GM23338 (cell line): ENCODE measurements at regions not wholly inside any gene's neighbourhood (a gene's known extent, or its start where the extent isn't known, plus 50 kb on each side); places are given as distances from the start of the nearest gene placed in this dataset.

ENCODE experiments used
- ATAC-seq: fragments of 200-7000 bp; cut with Tn5 transposase; 3 replicates; pipeline ENCODE4 v1.9.1; 2020
- DNase-seq: peaks from one replicate; pipeline ENCODE4 v3.0.0-alpha.2; 2015; ENCODE audit warnings: low spot score
- H2AFZ ChIP-seq: fragments of 200-600 bp; sonication (generic); 2 replicates; pipeline ENCODE4 v1.8.0; 2016; ENCODE audit warnings: antibody characterized with exemption, mild to moderate bottlenecking, moderate library complexity
- H3F3A ChIP-seq: fragments of 200-600 bp; sonication (generic); replicated peaks from 2 replicates; pipeline ENCODE4 v1.8.0; 2017; ENCODE audit warnings: antibody characterized with exemption, mixed run types, low read depth
- H3K27ac ChIP-seq: fragments of 200-600 bp; sonication (generic); 2 replicates; pipeline ENCODE4 v1.6.1; 2016; ENCODE audit warnings: low read depth
- H3K27me3 ChIP-seq: fragments of 200-600 bp; sonication (generic); 2 replicates; pipeline ENCODE4 v1.8.0; 2016; ENCODE audit warnings: mild to moderate bottlenecking, mixed run types, moderate library complexity; ENCODE audit not compliant: insufficient read depth
- H3K36me3 ChIP-seq: fragments of 200-600 bp; sonication (generic); 2 replicates; pipeline ENCODE4 v1.8.0; 2016; ENCODE audit warnings: mild to moderate bottlenecking; ENCODE audit not compliant: insufficient read depth
- H3K4me1 ChIP-seq: fragments of 200-600 bp; sonication (generic); 2 replicates; pipeline ENCODE4 v1.8.0; 2016; ENCODE audit warnings: mild to moderate bottlenecking, moderate library complexity; ENCODE audit not compliant: insufficient read depth
- H3K4me2 ChIP-seq: fragments of 200-600 bp; sonication (generic); 2 replicates; pipeline ENCODE4 v1.7.1; 2017; ENCODE audit warnings: mixed run types
- H3K4me3 ChIP-seq: fragments of 200-600 bp; sonication (generic); 2 replicates; pipeline ENCODE4 v1.6.1; 2016; ENCODE audit warnings: mixed run types
- H3K79me2 ChIP-seq: fragments of 200-600 bp; sonication (generic); replicated peaks from 2 replicates; pipeline ENCODE4 v1.8.0; 2017; ENCODE audit warnings: mild to moderate bottlenecking; ENCODE audit not compliant: insufficient read depth
- H3K9me2 ChIP-seq: fragments of 200-600 bp; sonication (generic); 2 replicates; pipeline ENCODE4 v1.8.0; 2017; ENCODE audit not compliant: insufficient read depth
- H4K20me1 ChIP-seq: fragments of 200-600 bp; sonication (generic); replicated peaks from 2 replicates; pipeline ENCODE4 v1.8.0; 2017; ENCODE audit warnings: mild to moderate bottlenecking; ENCODE audit not compliant: insufficient read depth
- H3K27ac Mint-ChIP-seq: 2 replicates; pipeline ENCODE4 v1.8.0; 2020; ENCODE audit warnings: inconsistent platforms, mild to moderate bottlenecking, moderate library complexity, mixed read lengths
- H3K27me3 Mint-ChIP-seq: 3 replicates; pipeline ENCODE4 v1.8.0; 2022; ENCODE audit warnings: low read depth, mild to moderate bottlenecking, moderate library complexity, mixed read lengths, inconsistent platforms; ENCODE audit not compliant: insufficient read depth, poor library complexity
- H3K36me3 Mint-ChIP-seq: 3 replicates; pipeline ENCODE4 v1.8.0; 2021; ENCODE audit warnings: low read depth, mild to moderate bottlenecking, inconsistent platforms, moderate library complexity, mixed read lengths
- H3K4me1 Mint-ChIP-seq: 3 replicates; pipeline ENCODE4 v1.8.0; 2020; ENCODE audit warnings: mild to moderate bottlenecking, inconsistent platforms, mixed read lengths
- H3K4me3 Mint-ChIP-seq: 3 replicates; pipeline ENCODE4 v1.8.0; 2021; ENCODE audit warnings: moderate library complexity, mild to moderate bottlenecking, inconsistent platforms, mixed read lengths
- H3K9me3 Mint-ChIP-seq: 3 replicates; pipeline ENCODE4 v1.8.0; 2020; ENCODE audit warnings: moderate library complexity, mild to moderate bottlenecking, inconsistent platforms, mixed read lengths
- EZH2 ChIP-seq: fragments of 200-600 bp; sonication (generic); IDR thresholded peaks from one replicate; pipeline ENCODE4 v1.8.0; 2017; ENCODE audit warnings: antibody characterized with exemption, mild to moderate bottlenecking, low read depth; ENCODE audit not compliant: unreplicated experiment
- EZH2phosphoT487 ChIP-seq: fragments of 200-600 bp; sonication (generic); IDR thresholded peaks from one replicate; pipeline ENCODE4 v1.8.1; 2018; ENCODE audit warnings: antibody characterized with exemption; ENCODE audit not compliant: unreplicated experiment
- NANOG ChIP-seq: IDR thresholded peaks from 2 replicates; pipeline ENCODE4 v1.6.1; 2016; ENCODE audit warnings: antibody characterized with exemption, borderline replicate concordance
- POLR2AphosphoS5 ChIP-seq: IDR thresholded peaks from 2 replicates; pipeline ENCODE4 v1.6.1; 2016; ENCODE audit warnings: antibody characterized with exemption, low read depth
- STAT1 ChIP-seq: IDR thresholded peaks from one replicate; pipeline ENCODE4 v1.6.1; 2016; ENCODE audit warnings: antibody characterized with exemption; ENCODE audit not compliant: unreplicated experiment
- ZNF114 ChIP-seq: fragments of 250-450 bp; sonication (Bioruptor Pico); IDR thresholded peaks from 2 replicates; pipeline ENCODE4 v1.5.0; 2020; ENCODE audit warnings: mild to moderate bottlenecking, moderate library complexity
- ZNF331 ChIP-seq: fragments of 250-450 bp; sonication (Bioruptor Pico); IDR thresholded peaks from 2 replicates; pipeline ENCODE4 v1.5.0; 2020; ENCODE audit warnings: low read depth, mild to moderate bottlenecking, moderate library complexity
- TF ChIP-seq, protein P1 (sequence below): fragments of 250-450 bp; sonication (Bioruptor Pico); IDR thresholded peaks from 2 replicates; pipeline ENCODE4 v1.5.0; 2020; ENCODE audit warnings: mild to moderate bottlenecking, moderate library complexity
- TF ChIP-seq, protein P2 (sequence below): IDR thresholded peaks from one replicate; pipeline ENCODE4 v1.6.1; 2018; ENCODE audit warnings: antibody characterized with exemption; ENCODE audit not compliant: unreplicated experiment

DNA sequence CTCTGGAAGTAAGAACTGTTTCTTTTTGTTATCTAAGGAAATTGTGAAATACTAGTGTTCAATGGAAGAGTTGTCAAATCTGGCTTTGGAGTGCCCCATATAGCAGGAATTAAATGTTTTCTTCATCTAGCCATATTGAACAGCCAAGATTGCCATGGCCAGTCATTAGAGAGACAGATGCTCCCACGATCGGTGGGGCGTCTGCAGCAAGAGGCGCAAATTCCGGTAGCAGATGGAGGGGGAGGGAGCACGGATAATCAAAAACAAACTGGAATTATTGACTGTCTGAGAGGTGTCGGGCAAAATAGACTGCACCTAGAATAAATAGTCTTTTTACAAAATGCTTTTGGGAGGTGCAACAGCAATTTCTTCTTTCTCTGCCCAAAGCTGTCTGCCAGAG, 139.1 kb upstream of the FSTL4 start:
- H3K4me1 Mint-ChIP-seq = no peaks in the 10 kb centered on the region

More for the DNA sequence above, 139.1 kb upstream of the FSTL4 start:
- Histone ChIP-seq H4K20me1 (no peaks in the 10 kb centered on the region), H2AFZ (no peak overlapping the region), H3K36me3 (no peaks in the 10 kb centered on the region), H3K9me2 (peaks cover 6% of the 10 kb centered on the region; the same call in 1 of the 2 replicates), H3K4me3 (no peak overlapping the region), H3K4me2 (no peak overlapping the region), H3K4me1 (no peaks in the 10 kb centered on the region), H3K27ac (no peak overlapping the region), H3K27me3 (no peaks in the 10 kb centered on the region), H3K79me2 (no peaks in the 10 kb centered on the region), H3F3A (no peaks in the 10 kb centered on the region)
- Mint-ChIP-seq H3K27ac (no peak overlapping the region), H3K27me3 (peaks cover 11% of the 10 kb centered on the region), H3K36me3 (no peaks in the 10 kb centered on the region), H3K4me3 (no peak overlapping the region), H3K9me3 (peaks cover 2% of the 10 kb centered on the region; the same call in 2 of the 3 replicates)
- ATAC-seq (no peak), DNase-seq (no peak)
- TF ChIP-seq, protein P1, sequence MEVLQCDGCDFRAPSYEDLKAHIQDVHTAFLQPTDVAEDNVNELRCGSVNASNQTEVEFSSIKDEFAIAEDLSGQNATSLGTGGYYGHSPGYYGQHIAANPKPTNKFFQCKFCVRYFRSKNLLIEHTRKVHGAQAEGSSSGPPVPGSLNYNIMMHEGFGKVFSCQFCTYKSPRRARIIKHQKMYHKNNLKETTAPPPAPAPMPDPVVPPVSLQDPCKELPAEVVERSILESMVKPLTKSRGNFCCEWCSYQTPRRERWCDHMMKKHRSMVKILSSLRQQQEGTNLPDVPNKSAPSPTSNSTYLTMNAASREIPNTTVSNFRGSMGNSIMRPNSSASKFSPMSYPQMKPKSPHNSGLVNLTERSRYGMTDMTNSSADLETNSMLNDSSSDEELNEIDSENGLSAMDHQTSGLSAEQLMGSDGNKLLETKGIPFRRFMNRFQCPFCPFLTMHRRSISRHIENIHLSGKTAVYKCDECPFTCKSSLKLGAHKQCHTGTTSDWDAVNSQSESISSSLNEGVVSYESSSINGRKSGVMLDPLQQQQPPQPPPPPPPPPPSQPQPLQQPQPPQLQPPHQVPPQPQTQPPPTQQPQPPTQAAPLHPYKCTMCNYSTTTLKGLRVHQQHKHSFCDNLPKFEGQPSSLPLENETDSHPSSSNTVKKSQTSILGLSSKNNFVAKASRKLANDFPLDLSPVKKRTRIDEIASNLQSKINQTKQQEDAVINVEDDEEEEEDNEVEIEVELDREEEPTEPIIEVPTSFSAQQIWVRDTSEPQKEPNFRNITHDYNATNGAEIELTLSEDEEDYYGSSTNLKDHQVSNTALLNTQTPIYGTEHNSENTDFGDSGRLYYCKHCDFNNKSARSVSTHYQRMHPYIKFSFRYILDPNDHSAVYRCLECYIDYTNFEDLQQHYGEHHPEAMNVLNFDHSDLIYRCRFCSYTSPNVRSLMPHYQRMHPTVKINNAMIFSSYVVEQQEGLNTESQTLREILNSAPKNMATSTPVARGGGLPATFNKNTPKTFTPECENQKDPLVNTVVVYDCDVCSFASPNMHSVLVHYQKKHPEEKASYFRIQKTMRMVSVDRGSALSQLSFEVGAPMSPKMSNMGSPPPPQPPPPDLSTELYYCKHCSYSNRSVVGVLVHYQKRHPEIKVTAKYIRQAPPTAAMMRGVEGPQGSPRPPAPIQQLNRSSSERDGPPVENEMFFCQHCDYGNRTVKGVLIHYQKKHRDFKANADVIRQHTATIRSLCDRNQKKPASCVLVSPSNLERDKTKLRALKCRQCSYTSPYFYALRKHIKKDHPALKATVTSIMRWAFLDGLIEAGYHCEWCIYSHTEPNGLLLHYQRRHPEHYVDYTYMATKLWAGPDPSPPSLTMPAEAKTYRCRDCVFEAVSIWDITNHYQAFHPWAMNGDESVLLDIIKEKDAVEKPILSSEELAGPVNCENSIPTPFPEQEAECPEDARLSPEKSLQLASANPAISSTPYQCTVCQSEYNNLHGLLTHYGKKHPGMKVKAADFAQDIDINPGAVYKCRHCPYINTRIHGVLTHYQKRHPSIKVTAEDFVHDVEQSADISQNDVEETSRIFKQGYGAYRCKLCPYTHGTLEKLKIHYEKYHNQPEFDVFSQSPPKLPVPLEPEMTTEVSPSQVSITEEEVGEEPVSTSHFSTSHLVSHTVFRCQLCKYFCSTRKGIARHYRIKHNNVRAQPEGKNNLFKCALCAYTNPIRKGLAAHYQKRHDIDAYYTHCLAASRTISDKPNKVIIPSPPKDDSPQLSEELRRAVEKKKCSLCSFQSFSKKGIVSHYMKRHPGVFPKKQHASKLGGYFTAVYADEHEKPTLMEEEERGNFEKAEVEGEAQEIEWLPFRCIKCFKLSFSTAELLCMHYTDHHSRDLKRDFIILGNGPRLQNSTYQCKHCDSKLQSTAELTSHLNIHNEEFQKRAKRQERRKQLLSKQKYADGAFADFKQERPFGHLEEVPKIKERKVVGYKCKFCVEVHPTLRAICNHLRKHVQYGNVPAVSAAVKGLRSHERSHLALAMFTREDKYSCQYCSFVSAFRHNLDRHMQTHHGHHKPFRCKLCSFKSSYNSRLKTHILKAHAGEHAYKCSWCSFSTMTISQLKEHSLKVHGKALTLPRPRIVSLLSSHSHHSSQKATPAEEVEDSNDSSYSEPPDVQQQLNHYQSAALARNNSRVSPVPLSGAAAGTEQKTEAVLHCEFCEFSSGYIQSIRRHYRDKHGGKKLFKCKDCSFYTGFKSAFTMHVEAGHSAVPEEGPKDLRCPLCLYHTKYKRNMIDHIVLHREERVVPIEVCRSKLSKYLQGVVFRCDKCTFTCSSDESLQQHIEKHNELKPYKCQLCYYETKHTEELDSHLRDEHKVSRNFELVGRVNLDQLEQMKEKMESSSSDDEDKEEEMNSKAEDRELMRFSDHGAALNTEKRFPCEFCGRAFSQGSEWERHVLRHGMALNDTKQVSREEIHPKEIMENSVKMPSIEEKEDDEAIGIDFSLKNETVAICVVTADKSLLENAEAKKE = no peak
- TF ChIP-seq, protein P2, sequence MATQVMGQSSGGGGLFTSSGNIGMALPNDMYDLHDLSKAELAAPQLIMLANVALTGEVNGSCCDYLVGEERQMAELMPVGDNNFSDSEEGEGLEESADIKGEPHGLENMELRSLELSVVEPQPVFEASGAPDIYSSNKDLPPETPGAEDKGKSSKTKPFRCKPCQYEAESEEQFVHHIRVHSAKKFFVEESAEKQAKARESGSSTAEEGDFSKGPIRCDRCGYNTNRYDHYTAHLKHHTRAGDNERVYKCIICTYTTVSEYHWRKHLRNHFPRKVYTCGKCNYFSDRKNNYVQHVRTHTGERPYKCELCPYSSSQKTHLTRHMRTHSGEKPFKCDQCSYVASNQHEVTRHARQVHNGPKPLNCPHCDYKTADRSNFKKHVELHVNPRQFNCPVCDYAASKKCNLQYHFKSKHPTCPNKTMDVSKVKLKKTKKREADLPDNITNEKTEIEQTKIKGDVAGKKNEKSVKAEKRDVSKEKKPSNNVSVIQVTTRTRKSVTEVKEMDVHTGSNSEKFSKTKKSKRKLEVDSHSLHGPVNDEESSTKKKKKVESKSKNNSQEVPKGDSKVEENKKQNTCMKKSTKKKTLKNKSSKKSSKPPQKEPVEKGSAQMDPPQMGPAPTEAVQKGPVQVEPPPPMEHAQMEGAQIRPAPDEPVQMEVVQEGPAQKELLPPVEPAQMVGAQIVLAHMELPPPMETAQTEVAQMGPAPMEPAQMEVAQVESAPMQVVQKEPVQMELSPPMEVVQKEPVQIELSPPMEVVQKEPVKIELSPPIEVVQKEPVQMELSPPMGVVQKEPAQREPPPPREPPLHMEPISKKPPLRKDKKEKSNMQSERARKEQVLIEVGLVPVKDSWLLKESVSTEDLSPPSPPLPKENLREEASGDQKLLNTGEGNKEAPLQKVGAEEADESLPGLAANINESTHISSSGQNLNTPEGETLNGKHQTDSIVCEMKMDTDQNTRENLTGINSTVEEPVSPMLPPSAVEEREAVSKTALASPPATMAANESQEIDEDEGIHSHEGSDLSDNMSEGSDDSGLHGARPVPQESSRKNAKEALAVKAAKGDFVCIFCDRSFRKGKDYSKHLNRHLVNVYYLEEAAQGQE = no peak
- TF ChIP-seq EZH2phosphoT487 (no peak), STAT1 (no peak), POLR2AphosphoS5 (no peak), ZNF331 (CRISPR knock-in tag) (no peak), EZH2 (no peak), NANOG (no peak), ZNF114 (CRISPR knock-in tag) (no peak)
